NCI-H82 (cell line): ENCODE measurements at regions not wholly inside any gene's neighbourhood (a gene's known extent, or its start where the extent isn't known, plus 50 kb on each side); places are given as distances from the start of the nearest gene placed in this dataset.
"Not testable (repeated sequence)": the region's sequence is repeated elsewhere in the genome, so short reads cannot be mapped to it uniquely, and the experiment has no call there.

Experiments used
- DNase-seq: peaks from one replicate; lab custom pipeline; 2025; lab: John Stamatoyannopoulos, UW

DNA sequence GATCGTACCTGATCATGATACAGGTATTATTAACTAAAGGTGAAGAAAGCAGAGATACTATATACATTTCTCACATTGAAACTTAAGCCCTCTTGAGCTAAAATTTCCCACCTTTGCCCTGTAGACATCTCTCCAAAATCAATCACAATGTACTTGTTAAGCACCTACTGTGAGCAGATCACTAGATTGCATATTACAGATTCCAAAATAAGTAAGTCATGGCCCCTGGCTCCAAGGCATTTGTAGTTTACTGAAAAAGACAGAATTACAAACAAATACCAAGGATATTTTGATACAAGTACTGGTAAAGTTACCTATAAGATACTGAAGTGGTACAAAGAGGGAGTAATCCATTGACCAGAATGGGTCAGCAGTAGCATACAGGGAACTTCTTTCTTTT, 455.3 kb downstream of the STK39 start:
- no peak for DNase-seq

DNA sequence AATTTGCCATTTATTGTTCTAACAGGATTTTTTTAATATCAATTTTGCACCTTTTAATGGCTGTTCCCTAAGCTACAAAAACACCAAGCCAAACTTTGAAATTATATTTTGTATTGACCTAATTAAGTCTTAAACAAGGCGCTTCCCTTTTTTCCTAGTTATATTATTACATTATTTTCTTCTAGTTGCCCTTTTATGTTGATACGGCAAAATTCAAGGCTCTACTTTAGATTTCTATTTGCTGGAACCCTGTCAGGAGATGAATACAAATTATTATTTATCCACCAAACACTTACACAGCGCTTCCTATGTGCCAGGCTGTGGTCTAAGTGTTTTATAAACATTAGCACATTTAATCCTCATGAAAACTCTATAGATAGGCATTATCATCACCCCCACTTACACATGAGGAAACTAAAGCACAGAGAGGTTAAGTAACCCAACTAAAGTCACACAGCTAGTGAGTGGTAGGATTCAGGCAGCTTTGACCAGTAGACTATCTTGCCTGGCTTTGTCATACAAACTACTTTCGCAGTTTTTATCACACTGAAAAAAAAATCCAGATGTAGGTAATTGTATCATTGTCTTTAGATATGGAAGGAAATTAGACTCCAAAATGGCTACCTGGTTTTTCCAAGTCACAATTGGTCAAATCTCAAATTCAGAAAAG, 456.5 kb downstream of the STK39 start:
- no peak for DNase-seq

DNA sequence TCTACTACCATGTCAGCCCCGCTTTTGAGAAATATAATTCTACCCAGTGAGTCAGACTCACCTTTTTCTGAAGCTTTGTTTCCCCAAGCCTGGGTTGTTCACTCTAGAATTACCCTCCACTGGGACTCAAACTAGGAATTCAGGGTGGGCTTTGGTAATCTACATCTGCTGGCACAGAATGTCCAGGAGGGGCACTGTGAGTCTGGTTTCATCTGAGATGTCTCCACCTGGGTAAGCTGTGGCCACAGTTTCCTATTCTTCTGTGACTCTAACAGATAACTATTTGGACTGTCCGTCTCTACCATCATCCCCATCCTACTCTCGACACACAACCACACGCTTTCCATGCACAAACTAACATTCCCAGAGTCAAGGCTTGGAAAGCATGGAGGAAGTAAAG, 457.2 kb downstream of the STK39 start:
- peak; percentile 10 for DNase-seq

DNA sequence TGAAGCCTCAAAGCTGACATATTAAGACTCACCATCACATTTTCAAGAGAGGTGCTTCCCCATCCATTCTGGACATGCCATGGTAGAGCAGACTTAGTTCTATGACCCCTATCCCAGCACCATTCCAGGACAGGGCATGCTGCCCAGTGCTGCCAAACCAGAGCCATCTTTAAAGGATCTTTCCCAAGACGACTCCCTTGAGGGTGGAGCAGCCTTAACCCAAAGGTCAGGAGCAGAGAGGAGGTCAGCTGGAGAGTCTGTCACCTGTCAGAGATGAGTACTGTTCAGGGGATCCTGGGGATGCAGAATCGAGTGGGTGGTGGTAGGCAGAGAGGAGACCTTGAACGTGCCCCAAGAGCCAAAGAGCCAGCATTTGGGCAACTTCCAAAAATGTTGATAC, 459.8 kb downstream of the STK39 start:
- no peak for DNase-seq

DNA sequence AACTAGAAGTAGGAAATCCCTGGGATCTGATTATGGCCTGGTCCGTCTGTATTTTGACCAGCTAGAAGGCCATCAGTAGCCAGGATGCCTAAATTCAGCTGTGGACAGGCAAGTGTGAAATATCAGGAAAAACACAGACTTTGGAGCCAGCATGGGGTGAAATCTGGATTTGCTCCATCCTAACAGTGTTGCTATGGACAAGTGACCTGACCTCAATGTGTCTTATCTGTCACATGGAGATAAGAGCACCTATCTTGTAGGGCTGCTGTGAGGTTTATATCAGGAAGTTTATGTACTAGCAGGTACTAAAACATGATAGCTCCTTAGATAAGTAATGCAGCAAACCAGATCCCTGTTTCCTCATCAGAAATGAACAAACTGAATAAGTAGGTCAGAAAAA, 460.4 kb downstream of the STK39 start:
- DNase-seq = no peak

DNA sequence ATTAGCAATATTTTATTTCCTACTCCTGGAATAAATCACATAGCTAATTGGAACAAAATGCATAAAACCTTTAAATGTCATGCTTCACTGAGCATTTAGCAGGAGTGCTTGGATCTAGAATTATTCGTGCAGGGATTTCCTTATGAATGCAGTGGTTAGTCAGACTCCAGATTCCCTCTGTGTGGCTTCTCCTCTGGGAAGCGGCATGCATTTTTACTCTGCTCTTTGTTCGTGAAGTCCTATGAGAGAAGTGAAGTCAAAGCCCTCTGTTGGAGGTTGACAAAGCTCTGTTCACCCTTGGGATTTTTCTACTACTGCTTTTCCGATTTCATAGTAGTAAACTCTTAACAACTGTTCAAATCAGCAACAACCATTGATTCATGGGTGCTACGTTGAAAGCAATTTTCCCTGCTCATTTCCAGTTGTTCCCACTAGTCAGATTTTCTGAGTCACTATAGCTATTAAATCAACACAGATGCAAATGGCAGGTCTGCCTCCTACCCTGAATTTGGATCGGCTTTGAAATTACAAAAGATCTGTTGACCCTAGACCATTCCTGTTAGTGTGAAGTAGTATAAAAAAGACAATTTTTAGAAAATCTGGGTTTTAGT, 461.7 kb downstream of the STK39 start:
- DNase-seq = no peak

DNA sequence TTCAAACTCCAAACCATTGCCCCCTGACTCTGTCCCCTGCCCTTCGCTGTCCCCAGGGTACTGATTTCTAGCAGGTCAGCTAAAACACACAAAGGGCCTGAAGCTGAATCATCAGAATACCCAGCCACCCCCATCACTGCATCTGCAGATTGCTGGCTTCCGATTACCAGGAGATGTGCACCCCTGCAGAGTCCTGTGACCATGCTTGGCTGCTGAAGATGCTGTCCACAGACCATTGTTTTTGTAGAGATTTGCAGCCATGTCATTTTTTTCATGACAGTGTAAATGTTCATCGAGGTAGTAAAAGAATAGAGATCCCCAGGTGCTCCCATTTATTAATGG, 463.3 kb downstream of the STK39 start:
- DNase-seq = no peak

DNA sequence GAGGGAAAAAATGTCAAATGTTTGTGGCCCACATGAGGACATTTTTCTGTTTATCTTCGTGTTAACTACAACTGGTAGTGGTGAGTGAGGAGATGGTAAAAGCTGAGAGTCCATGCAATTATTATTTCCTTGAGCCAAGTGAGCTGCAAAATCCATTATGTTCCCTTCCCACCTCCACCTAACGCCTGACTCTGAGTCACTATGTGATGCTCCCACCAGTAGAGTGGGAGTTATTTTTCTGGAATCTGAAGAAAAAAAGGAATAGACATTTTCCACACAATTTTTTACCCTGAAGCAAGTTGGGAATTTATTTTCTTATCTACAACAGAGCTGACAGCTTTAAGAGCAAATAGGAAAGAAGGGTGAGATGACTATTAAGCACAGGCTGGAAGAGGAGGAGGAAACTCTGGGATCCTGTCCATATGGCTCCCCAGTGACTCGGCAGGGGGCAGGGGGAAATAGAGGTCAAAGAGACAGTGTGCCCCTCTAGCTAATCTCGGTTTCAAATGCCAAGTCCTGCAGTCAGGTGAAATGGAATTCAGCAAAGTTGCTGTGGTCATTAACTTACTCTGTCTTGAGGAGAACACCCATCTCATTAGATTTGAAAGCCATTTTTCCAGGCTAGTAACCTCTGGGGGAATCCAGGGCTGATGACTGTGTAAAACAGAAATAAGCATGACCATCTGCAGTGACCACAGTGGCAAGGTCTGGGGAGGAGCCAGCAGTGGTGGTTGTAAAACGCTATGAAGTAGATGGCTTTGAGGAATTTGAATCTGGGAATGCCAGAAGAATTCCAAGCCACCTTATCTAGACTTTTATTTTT, 463.9 kb downstream of the STK39 start:
- DNase-seq = peak; percentile 39

DNA sequence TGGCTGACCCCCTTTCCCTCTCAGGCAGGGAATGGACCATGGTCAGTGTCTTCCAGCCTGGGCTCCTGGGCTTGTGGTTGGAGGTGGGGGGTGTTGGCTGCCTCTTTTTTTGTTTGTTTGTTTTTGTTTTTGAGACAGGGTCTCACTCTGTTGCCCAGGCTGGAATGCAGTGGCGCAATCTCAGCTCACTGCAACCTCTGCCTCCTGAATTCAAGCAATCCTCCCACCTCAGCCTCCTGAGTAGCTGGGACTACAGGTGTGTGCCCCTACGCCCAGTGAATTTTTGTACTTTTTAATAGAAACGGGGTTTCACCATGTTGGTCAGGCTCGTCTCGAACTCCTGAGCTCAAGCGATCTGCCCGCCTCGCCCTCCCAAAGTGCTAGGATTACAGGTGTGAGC, 465.8 kb downstream of the STK39 start:
- not testable (repeated sequence) for DNase-seq

DNA sequence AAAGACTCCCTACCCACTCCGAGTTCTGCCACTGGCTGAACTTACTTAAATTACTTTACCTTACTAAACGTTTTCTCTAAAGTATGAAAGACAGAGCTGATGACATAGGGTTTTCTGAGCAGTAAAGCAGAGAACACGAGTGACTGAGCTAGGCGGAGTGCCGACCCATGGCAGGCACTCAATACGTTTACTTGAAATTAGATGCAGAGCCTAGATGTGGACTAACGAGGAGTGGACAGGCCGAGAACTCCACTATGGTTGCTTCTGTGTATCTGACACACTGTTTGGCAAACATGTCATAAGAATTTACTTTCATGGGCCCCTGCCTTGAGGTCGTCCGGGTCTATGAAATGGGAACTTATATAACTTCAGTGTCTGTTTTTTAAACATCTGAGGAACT, 471.0 kb downstream of the STK39 start:
- no peak for DNase-seq

DNA sequence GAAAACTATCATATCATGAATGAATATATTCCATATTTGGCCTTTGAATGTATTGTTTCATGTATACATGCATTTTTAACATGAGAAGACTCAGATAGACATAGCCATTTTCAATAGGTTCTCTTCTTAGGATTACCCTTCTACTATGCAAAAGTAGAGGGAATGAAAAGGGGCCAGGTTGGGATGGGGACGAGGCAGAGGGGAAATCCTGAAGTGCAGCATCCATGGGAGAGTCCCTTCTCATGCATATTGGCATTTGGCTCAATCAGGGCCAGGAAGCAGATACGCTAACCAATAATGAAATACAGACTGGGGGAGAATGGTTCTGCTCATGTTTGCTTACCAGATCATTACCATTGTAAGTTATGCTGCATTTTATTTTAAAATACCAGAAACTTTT, 475.8 kb downstream of the STK39 start:
- no peak for DNase-seq

DNA sequence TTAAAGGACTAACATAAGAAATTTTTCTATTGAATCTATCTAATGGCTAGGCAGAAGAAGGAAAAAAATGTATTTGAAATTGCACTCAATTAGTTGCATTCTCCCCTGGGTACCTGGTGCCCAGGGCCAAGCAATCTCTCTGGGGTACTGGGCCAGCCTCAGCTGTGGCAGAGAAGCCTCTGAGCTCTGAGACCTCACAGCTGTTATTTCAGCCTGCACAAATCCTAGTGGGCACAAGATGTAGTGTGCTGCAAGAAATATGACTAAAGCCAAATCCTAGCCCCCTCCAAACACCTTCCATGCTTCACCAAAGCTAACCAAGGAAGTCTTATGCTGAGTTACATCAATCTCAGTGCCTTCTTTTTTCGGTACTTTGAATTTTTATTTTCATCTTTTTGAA, 478.4 kb downstream of the STK39 start:
- peak; percentile 46 for DNase-seq

DNA sequence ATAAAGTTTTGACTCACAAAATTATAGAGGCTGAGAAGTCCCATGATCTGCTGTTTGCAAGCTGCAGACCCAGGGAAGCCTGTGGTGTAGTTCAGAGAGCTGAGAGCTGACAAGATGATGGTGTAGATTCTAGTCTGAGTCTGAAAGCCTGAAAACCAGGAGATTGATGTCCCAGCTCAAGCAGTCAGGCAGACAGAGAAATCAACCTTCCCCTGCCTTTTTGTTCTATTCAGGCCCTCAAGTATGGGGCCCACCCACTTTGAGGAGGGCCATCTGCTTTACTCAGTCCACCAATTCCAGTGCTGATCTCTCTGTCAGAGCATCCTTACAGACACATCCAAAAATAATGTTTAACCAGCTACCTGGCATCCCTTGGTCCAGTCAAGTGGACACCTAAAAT, 479.6 kb downstream of the STK39 start:
- no peak for DNase-seq

DNA sequence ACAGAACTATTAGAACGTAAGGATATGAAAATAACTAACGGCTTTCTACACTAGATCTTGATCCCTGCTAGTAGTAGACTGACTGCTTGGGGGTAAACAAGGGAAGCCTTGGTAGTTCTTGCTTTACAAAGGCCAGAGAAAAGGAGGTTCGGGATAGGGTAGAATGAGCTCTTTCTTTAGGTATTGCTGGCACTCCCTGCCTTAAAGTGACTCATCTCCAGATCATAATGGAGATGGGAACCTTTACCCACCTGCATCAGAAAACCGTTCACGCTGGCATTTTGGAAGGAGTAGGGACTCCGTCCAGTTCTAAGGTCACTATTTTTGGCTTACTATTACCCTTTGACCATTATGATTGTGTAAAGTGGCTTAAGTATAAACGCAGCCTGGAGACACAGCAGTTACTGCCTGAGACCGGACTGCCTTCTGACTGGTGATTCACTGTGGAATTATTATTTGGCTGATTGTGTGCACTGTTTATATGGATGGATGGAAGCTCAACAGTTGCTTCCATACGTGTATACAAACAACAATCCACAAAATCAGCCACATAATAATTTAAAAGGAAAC, 482.5 kb downstream of the STK39 start:
- DNase-seq = no peak

DNA sequence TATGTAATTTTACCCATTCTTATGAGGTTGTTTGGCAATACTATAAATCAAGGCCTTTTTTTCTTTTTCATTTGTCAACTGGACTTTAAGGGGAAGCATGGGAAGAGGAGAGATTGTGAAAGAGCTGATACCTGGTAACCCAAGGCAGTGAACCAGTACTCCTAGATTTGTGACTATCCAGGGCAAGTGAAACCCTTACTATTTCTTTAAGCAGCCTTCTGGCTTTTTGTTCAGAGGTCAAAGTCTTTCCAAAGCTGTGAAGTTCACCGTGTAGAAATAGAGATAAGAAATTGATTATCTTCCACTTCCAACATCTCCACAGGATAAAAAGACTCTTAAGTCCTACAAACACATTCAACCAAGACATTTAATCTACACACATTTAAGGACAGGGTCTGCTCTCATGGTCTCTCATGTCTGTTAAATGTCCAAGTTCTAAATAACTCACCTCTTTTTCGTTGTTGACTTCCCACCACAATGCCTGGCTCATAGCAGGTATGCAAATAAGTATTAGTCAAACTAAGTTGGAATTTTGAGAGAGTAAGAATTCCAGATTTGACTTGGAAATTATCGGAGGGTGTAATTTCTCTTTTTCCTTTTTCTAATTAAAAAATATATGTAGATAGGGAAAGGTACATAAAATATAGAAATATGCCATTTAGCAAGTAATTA, 485.8 kb downstream of the STK39 start:
- no peak for DNase-seq

DNA sequence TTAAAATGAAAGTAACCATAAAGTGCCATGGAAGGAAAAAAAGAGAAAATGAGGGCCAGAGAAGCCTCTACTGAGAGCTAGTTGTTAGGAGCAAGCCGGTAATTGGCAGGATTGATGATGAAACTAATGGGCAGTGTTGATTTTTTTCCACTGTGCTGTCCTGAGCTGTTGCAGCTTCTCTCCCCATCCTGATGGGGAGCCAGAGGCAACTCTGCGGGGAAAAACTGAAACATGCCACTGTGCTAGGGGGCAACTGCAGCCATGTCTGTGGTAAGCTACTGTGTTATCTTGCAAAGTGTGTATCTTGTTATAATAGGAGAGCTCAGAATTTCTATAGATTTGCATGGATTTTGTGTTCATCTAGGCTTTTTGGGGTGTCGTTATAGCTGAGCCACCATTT, 487.9 kb downstream of the STK39 start:
- DNase-seq = peak; percentile 21

DNA sequence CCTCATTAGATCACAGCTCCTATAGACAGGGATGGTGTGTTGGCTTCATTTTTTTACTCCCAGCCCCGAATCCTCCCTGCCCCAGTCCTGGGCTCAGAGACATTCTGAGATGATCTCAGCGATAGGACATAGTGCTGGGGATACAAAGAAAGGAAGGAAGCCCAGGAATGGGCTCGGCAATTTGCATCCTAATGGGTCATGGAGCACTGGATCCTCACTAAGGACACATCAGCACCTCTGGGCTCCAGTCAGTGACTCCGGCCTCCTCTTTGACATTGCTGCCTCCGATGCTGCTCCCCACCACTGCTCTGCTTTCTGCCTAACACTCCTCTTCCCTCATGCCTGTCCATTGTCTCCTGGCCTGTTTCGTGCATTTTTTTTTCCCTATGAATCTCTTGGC, 489.1 kb downstream of the STK39 start:
- DNase-seq = no peak

DNA sequence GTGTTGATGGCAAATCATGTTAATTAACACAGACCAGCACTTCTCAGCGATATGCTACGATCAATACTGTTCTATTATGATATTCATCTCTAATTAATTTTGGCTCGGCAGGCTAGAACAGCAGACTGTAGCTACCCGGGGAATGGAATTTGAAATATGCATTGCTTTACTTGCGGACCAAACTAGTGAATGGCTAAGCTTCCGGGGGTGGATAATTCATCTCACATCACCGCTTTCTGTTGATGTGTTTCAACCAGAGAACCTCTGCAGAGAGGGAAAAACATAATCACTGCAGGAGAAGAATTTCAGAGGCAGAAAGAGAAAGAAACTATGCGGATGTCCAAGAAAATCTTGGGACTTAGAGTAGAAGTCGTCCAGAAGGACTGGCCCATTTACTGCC, 490.9 kb downstream of the STK39 start:
- no peak for DNase-seq

DNA sequence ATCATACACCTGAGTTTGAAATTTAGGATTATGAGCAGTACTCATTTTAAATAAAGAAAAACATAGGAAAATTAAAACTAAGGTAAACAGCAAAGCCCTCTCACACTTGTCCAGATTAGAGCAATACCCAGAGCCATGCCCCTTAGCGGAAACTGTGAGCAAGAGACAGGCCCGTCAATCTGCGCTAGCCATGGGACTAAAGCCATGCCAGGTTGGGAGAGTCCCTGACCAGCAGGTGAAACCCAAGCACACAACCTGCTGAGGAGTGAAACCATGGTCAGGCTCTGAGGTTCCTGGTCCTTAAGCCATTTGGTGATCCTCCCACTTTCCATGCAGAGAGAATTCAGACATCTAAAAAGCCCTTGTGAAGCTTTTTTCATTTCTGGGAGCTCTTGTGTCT, 494.3 kb downstream of the STK39 start:
- no peak for DNase-seq

DNA sequence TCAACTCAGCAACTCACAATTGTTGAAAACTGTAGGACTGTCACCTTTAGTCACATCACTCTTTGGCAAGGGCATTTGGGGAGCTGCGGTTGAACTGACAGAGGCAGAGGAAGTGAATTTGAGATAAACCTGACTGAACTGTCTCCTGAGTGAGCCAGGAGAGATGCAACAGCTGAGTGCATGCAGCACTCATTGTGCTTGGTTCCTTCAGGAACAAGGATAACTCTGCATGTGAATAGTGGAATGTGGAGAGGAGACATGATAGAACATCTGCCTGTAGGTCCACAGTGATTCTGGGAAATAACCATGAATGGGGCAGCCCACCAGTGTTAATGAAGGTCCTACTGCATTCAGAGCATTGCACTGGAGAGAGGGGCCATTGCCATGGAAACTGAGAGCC, 494.7 kb downstream of the STK39 start:
- no peak for DNase-seq

DNA sequence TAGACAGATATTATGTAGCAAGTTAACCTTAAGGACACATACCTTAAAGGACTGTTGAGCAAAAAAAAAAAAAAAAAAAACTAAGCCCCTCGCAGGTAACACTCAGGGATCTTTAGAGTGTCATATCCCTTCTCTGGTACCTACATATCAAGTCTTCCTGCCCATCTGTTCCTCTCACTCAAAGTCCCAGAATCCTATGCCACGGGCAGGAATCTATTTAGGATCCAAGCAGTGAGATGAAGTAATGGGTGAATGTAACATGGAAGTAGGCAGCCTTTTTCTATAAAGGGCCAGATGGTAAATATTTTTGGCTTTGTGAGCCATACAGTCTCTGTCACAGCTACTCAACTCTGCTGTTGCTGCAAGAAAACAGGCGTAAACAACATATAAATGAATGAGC, 496.7 kb downstream of the STK39 start:
- DNase-seq = peak; percentile 30

DNA sequence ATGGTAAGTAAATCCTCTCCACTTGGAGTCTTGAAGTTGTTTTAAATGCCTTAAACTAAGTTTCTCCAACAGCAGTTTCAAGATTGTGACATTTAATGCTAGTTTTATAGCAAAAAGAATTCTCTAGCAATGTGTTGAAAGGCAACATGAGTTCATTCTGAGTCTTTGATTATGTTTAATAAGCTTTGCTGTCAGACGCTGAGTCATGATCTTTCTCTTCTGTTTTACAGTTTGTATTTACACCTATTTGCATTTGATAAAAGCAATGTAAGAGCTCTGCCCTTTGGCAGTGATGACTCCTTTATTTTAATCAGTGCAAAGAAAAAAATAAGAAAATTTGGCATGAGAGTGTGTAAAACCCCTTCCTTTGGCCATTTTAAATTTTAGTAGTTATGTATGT, 497.7 kb downstream of the STK39 start:
- DNase-seq = peak; percentile 42

DNA sequence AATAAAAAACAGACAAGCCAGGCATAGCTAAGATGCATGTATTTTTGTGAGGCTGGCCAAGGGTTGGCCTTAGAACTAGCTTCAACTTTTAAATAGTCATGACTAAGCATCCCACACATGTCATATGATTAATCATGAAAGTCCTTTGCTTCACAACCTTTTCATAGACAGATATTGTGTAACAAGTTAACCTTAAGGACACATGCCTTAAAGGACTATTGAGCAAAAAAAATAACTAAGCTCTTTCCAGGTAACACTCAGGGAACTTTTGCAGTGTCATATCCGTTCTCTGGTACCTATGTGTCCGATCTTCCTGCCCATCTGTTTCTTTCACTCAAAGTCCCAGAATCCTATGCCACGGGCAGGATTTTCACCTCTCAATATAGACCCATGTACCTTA, 498.4 kb downstream of the STK39 start:
- peak; percentile 42 for DNase-seq
